ENCODE measurements at regions not wholly inside any gene's neighbourhood (a gene's known extent, or its start where the extent isn't known, plus 50 kb on each side); places are given as distances from the start of the nearest gene placed in this dataset.

- H3K9me3 Mint-ChIP-seq, result no peaks in the 10 kb centered on the region
- ChIA-PET POLR2A (no interaction called here), CTCF (no interaction called here)
- no peak overlapping the region for H3K4me3 Mint-ChIP-seq
- no peak overlapping the region for H3K27ac Mint-ChIP-seq
- H3K36me3 Mint-ChIP-seq, result no peaks in the 10 kb centered on the region
- ATAC-seq (no peak), DNase-seq (ENCODE audit: low spot score) (no peak)
- no peaks in the 10 kb centered on the region for H3K27me3 Mint-ChIP-seq (ENCODE audit: low read depth)
- TF ChIP-seq PRRX2 (CRISPR knock-in tag; IDR thresholded peaks at IDR 0.05) (no peak), E2F1 (CRISPR knock-in tag; IDR thresholded peaks at IDR 0.05) (no peak), ATF3 (CRISPR knock-in tag; conservative IDR thresholded peaks at IDR 0.05) (no peak), ZNF121 (CRISPR knock-in tag; IDR thresholded peaks at IDR 0.05) (no peak), USF2 (CRISPR knock-in tag; IDR thresholded peaks at IDR 0.05) (no peak), HMGXB4 (CRISPR knock-in tag; IDR thresholded peaks at IDR 0.05) (no peak), ZNF219 (CRISPR knock-in tag; IDR thresholded peaks at IDR 0.05; ENCODE audit: borderline replicate concordance) (no peak)
- peaks cover 1% of the 10 kb centered on the region; the same call in 1 of the 2 replicates for H3K4me1 Mint-ChIP-seq
Observed at GRCh38 chr4:171266671-171267070, 546.5 kb upstream of the GALNTL6 start.

- Mint-ChIP-seq H3K36me3 (no peaks in the 10 kb centered on the region), H3K4me3 (no peak overlapping the region), H3K27ac (no peak overlapping the region), H3K9me3 (peaks cover 7% of the 10 kb centered on the region; the same call in 1 of the 2 replicates), H3K4me1 (no peaks in the 10 kb centered on the region), H3K27me3 (ENCODE audit: low read depth) (no peaks in the 10 kb centered on the region)
- ATAC-seq (no peak), DNase-seq (ENCODE audit: low spot score) (no peak)
- POLR2A ChIA-PET, result no interaction called here
- no peak for TF ChIP-seq NFYB (CRISPR knock-in tag; conservative IDR thresholded peaks at IDR 0.05; ENCODE audit: low read depth)
- TF ChIP-seq ZNF232 (CRISPR knock-in tag; IDR thresholded peaks at IDR 0.05), result no peak
- TF ChIP-seq USF2 (CRISPR knock-in tag; IDR thresholded peaks at IDR 0.05), result no peak
- TF ChIP-seq TEAD1 (CRISPR knock-in tag; IDR thresholded peaks at IDR 0.05), result no peak
- no peak for TF ChIP-seq TP53 (CRISPR knock-in tag; IDR thresholded peaks at IDR 0.05)
- no peak for TF ChIP-seq NR2C2 (CRISPR knock-in tag; IDR thresholded peaks at IDR 0.05)
- no peak for TF ChIP-seq CDX4 (CRISPR knock-in tag; IDR thresholded peaks at IDR 0.05; ENCODE audit: borderline replicate concordance)
- TF ChIP-seq ATF6 (CRISPR knock-in tag; IDR thresholded peaks at IDR 0.05), result no peak
- TF ChIP-seq STAT6 (CRISPR knock-in tag; conservative IDR thresholded peaks at IDR 0.05; ENCODE audit: low read depth), result no peak
- TF ChIP-seq RORB (CRISPR knock-in tag; IDR thresholded peaks at IDR 0.05), result no peak
- TF ChIP-seq ZBTB43 (CRISPR knock-in tag; IDR thresholded peaks at IDR 0.05), result no peak
- CTCF ChIA-PET, result no interaction called here
Observed at GRCh38 chr4:171265190-171265818, 547.9 kb upstream of the GALNTL6 start.
